ENCODE measurements at regions not wholly inside any gene's neighbourhood (a gene's known extent, or its start where the extent isn't known, plus 50 kb on each side); places are given as distances from the start of the nearest gene placed in this dataset.

GRCh38 chr4:42824278-42824977 lies 68.1 kb upstream of the GRXCR1 start:
- Histone ChIP-seq H3K4me3 (ENCODE audit: low read length) (no peak overlapping the region), H3K9ac (ENCODE audit: low read depth, low read length) (no peak overlapping the region), H3K27ac (ENCODE audit: low read depth, low read length) (no peak overlapping the region), H3K4me1 (ENCODE audit: insufficient read depth, low read length) (no peaks in the 10 kb centered on the region; the same call in 1 of the 2 replicates), H3K36me3 (ENCODE audit: insufficient read depth, low read length) (no peaks in the 10 kb centered on the region), H3K9me3 (ENCODE audit: insufficient read depth, low read depth, low read length) (no peaks in the 10 kb centered on the region), H3K27me3 (ENCODE audit: insufficient read depth, low read length) (no peaks in the 10 kb centered on the region)
- WGBS: 100% methylated on average over 1 of the region's 1 CpG

DNA sequence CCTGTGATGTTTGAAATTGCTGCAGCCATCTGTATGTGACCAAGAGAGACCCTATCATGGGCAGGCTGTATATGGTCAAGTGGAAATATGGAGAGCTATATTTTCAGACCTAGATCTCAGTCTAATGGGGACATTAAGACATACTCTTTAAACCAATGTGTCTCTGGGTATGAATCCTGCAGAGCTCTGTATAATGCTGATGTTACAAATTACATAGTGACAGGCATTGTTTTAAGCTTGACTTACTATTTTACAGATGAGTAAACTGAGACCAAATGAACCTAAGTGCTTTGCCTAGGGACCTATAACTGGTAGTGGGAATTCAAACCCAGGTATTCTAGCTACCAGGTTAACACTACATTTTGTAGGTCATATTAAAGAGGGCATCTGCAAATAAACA lies 71.3 kb upstream of the GRXCR1 start:
- H3K9ac ChIP-seq (ENCODE audit: low read depth, low read length): no peak overlapping the region
- H3K4me3 ChIP-seq (ENCODE audit: low read length): no peak overlapping the region
- no peaks in the 10 kb centered on the region; the same call in 1 of the 2 replicates for H3K4me1 ChIP-seq (ENCODE audit: insufficient read depth, low read length)
- H3K27ac ChIP-seq (ENCODE audit: low read depth, low read length): no peak overlapping the region
- H3K36me3 ChIP-seq (ENCODE audit: insufficient read depth, low read length): no peaks in the 10 kb centered on the region
- no peaks in the 10 kb centered on the region for H3K9me3 ChIP-seq (ENCODE audit: insufficient read depth, low read depth, low read length)
- H3K27me3 ChIP-seq (ENCODE audit: insufficient read depth, low read length): no peaks in the 10 kb centered on the region

DNA sequence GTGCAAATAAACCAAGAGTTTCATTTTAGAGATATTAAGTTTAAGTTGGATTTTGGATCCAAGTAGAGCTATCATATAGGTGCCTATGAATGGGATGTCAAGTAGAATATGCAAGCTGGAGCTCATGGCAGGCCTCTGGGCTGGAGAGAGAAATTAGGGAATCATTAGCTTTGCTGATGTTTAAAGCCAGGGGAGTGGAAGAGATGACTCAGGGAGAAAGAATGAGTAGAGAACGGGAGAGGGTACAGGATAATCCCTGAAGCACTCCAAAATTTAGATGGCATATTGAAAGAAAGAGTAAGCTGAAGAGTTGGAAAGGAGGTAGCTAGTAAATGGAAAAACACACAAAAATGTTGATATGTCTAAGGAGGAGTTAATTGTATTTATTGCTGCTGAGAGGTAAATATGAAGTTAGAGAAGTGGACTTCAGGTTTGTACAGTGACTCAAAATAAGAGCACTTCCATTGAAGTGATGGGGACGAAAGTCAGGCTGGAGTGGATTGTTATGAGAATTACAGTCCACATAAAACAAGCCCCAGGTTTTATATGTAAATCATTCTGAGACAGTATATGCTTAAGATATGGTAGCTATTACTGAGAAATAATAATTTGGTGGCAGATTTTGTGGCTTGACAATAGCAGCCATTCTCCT lies 72.5 kb upstream of the GRXCR1 start:
- no peaks in the 10 kb centered on the region; the same call in 1 of the 2 replicates for H3K4me1 ChIP-seq (ENCODE audit: insufficient read depth, low read length)
- no peak overlapping the region for H3K9ac ChIP-seq (ENCODE audit: low read depth, low read length)
- no peak overlapping the region for H3K27ac ChIP-seq (ENCODE audit: low read depth, low read length)
- WGBS: 26% methylated on average over 2 of the region's 2 CpGs
- H3K4me3 ChIP-seq (ENCODE audit: low read length): no peak overlapping the region
- no peaks in the 10 kb centered on the region for H3K27me3 ChIP-seq (ENCODE audit: insufficient read depth, low read length)
- H3K36me3 ChIP-seq (ENCODE audit: insufficient read depth, low read length): no peaks in the 10 kb centered on the region
- no peaks in the 10 kb centered on the region for H3K9me3 ChIP-seq (ENCODE audit: insufficient read depth, low read depth, low read length)

- Histone ChIP-seq H3K27me3 (ENCODE audit: insufficient read depth, low read length) (no peaks in the 10 kb centered on the region), H3K4me1 (ENCODE audit: insufficient read depth, low read length) (no peaks in the 10 kb centered on the region; the same call in 1 of the 2 replicates), H3K27ac (ENCODE audit: low read depth, low read length) (no peak overlapping the region), H3K9me3 (ENCODE audit: insufficient read depth, low read depth, low read length) (no peaks in the 10 kb centered on the region), H3K36me3 (ENCODE audit: insufficient read depth, low read length) (no peaks in the 10 kb centered on the region), H3K9ac (ENCODE audit: low read depth, low read length) (no peak overlapping the region), H3K4me3 (ENCODE audit: low read length) (no peak overlapping the region)
Observed at GRCh38 chr4:42817913-42818312, 74.6 kb upstream of the GRXCR1 start.

DNA sequence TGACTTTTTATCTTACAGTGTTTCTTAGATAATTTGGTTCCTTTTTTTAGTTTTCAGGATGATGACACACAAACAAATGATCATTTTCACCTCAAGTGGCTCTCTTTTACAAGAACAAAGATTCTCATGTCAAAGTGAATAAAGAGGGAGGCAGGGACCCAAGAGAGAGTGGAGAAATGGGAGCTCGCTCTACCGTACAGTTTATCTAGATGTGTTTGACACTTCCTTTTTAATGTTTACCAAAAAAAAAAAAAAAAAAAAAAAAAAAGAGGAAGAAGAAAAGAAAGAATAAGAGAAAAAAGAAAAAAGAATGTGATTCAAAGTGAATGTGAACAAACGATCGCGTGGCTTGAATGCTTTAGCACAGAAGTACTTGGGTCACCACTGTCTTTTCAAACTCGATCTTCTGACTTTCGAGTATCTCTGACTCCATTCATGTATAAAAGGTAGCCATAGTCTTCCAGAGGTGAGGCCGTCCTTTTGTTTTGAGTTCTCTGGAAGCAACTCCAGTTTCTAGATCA lies 75.6 kb upstream of the GRXCR1 start:
- 76% methylated on average over 6 of the region's 8 CpGs for WGBS
- Histone ChIP-seq H3K27me3 (ENCODE audit: insufficient read depth, low read length) (no peaks in the 10 kb centered on the region), H3K36me3 (ENCODE audit: insufficient read depth, low read length) (no peaks in the 10 kb centered on the region), H3K4me1 (ENCODE audit: insufficient read depth, low read length) (no peaks in the 10 kb centered on the region; the same call in 1 of the 2 replicates), H3K9me3 (ENCODE audit: insufficient read depth, low read depth, low read length) (no peaks in the 10 kb centered on the region), H3K27ac (ENCODE audit: low read depth, low read length) (no peak overlapping the region), H3K4me3 (ENCODE audit: low read length) (no peak overlapping the region), H3K9ac (ENCODE audit: low read depth, low read length) (no peak overlapping the region)

DNA sequence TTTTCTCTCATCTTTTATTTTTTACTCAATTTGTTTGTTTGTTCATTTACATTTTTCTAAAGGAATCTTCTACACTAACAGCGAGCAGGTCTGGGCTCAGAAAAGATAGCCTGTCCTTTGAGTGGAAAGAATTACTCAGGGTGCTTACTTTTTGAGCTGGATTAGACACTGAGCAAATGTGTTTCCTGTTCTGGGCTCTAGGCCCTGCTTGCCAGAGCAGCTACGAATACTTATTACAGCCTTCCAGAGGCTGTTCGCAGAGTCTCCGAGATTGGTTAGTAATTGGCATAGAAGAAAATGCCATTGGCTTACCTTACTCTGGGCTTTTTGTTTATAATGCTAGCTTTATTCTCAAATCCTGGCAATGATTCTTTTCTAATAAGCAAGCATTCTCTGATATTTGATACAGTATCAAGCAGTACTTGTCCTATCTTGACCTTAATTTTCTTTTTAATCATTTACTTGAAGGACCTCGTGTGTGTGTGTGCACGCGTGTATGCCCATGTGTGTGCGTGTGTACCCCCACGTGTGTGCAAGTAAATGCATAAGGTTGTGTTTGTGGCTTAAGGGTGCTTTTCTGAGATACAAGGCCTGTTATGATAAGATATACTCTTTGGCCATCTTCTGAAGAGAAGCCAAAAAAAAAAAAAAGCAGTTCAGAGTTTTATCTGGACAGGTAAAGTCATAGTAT lies 76.2 kb upstream of the GRXCR1 start:
- no peak overlapping the region for H3K9ac ChIP-seq (ENCODE audit: low read depth, low read length)
- H3K4me1 ChIP-seq (ENCODE audit: insufficient read depth, low read length): no peaks in the 10 kb centered on the region; the same call in 1 of the 2 replicates
- no peaks in the 10 kb centered on the region for H3K36me3 ChIP-seq (ENCODE audit: insufficient read depth, low read length)
- H3K9me3 ChIP-seq (ENCODE audit: insufficient read depth, low read depth, low read length): no peaks in the 10 kb centered on the region
- no peak overlapping the region for H3K4me3 ChIP-seq (ENCODE audit: low read length)
- 74% methylated on average over 9 of the region's 9 CpGs for WGBS
- H3K27me3 ChIP-seq (ENCODE audit: insufficient read depth, low read length): no peaks in the 10 kb centered on the region
- no peak overlapping the region for H3K27ac ChIP-seq (ENCODE audit: low read depth, low read length)

GRCh38 chr4:42809419-42810084 lies 83.0 kb upstream of the GRXCR1 start:
- H3K27me3 ChIP-seq (ENCODE audit: insufficient read depth, low read length): no peaks in the 10 kb centered on the region
- no peak overlapping the region for H3K4me3 ChIP-seq (ENCODE audit: low read length)
- no peak overlapping the region for H3K27ac ChIP-seq (ENCODE audit: low read depth, low read length)
- H3K36me3 ChIP-seq (ENCODE audit: insufficient read depth, low read length): no peaks in the 10 kb centered on the region
- H3K4me1 ChIP-seq (ENCODE audit: insufficient read depth, low read length): no peaks in the 10 kb centered on the region
- no peaks in the 10 kb centered on the region for H3K9me3 ChIP-seq (ENCODE audit: insufficient read depth, low read depth, low read length)
- H3K9ac ChIP-seq (ENCODE audit: low read depth, low read length): no peak overlapping the region
- WGBS: 92% methylated on average over 7 of the region's 7 CpGs

DNA sequence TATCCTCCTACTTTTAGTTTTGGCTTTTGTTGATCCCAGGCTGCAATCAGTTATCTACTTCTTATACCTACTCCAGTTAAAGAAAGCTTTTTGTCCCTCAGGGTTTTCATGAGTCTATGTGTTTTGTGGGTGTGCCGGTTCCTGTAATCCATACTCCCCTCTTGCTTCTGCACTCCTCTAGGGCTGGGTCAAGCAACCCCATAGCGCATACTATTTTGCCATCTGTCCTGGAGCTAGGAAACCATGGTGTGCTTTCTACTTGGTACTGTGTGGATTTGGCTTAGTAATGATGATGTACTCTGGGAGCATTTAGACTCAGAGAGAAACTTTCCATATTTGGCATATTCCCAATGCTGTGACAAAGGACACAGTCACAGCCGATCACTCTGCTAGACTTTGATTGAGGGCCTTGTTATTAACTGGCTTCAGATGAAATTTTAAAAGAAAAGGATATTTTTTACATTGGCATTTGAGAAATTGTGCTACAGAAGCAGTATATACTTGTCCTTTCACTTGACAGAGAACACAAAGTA lies 86.1 kb upstream of the GRXCR1 start:
- 100% methylated on average over 3 of the region's 3 CpGs for WGBS

GRCh38 chr4:42789041-42789567 lies 103.4 kb upstream of the GRXCR1 start:
- WGBS: 85% methylated on average over 1 of the region's 1 CpG

More for the DNA sequence above, 86.1 kb upstream of the GRXCR1 start:
- no peak overlapping the region for H3K9ac ChIP-seq (ENCODE audit: low read depth, low read length)
- H3K36me3 ChIP-seq (ENCODE audit: insufficient read depth, low read length): no peaks in the 10 kb centered on the region
- H3K4me1 ChIP-seq (ENCODE audit: insufficient read depth, low read length): no peaks in the 10 kb centered on the region
- H3K4me3 ChIP-seq (ENCODE audit: low read length): no peak overlapping the region
- no peak overlapping the region for H3K27ac ChIP-seq (ENCODE audit: low read depth, low read length)
- H3K27me3 ChIP-seq (ENCODE audit: insufficient read depth, low read length): no peaks in the 10 kb centered on the region
- peaks cover 19% of the 10 kb centered on the region for H3K9me3 ChIP-seq (ENCODE audit: insufficient read depth, low read depth, low read length)

GRCh38 chr4:42787079-42787463 lies 105.4 kb upstream of the GRXCR1 start:
- Histone ChIP-seq H3K9ac (ENCODE audit: low read depth, low read length) (no peak overlapping the region), H3K36me3 (ENCODE audit: insufficient read depth, low read length) (no peaks in the 10 kb centered on the region), H3K27me3 (ENCODE audit: insufficient read depth, low read length) (no peaks in the 10 kb centered on the region), H3K9me3 (ENCODE audit: insufficient read depth, low read depth, low read length) (no peaks in the 10 kb centered on the region), H3K27ac (ENCODE audit: low read depth, low read length) (no peak overlapping the region), H3K4me3 (ENCODE audit: low read length) (no peak overlapping the region), H3K4me1 (ENCODE audit: insufficient read depth, low read length) (peaks cover 3% of the 10 kb centered on the region; the same call in 1 of the 2 replicates)
- 91% methylated on average over 6 of the region's 6 CpGs for WGBS

More at GRCh38 chr4:42789041-42789567, 103.4 kb upstream of the GRXCR1 start:
- Histone ChIP-seq H3K36me3 (ENCODE audit: insufficient read depth, low read length) (no peaks in the 10 kb centered on the region), H3K4me1 (ENCODE audit: insufficient read depth, low read length) (peaks cover 3% of the 10 kb centered on the region; the same call in 1 of the 2 replicates), H3K27ac (ENCODE audit: low read depth, low read length) (no peak overlapping the region), H3K27me3 (ENCODE audit: insufficient read depth, low read length) (no peaks in the 10 kb centered on the region), H3K4me3 (ENCODE audit: low read length) (no peak overlapping the region), H3K9ac (ENCODE audit: low read depth, low read length) (no peak overlapping the region), H3K9me3 (ENCODE audit: insufficient read depth, low read depth, low read length) (no peaks in the 10 kb centered on the region)

Measured in HUES64 (cell line).